ENCODE measurements at regions not wholly inside any gene's neighbourhood (a gene's known extent, or its start where the extent isn't known, plus 50 kb on each side); places are given as distances from the start of the nearest gene placed in this dataset.

DNA sequence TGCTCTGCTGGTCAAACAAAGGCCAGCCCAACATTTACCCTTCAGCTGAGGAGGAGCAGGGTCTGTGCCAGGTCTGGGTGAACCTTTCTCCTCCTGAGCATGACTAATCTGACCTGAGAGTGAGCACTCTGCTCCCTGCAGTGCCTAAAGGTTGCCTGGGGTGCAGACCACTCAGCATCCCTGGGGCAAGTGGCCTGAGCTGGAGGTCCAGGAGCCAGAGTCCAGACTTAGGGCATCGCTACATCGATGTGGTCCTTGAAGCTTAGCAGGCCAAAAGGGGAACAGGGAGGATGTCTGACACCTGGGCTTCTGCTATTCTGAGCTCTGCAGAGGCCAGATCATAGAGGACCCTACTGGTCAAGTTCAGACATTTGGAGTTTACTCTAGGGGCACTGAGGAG, 119.1 kb downstream of the FAM43A start:
- TF ChIP-seq CEBPB (IDR thresholded peaks at IDR 0.05) (no peak), CREB1 (IDR thresholded peaks at IDR 0.05; ENCODE audit: low read depth) (no peak), TCF12 (IDR thresholded peaks at IDR 0.05; ENCODE audit: low read depth) (no peak), EGR1 (IDR thresholded peaks at IDR 0.05) (no peak), RAD21 (IDR thresholded peaks at IDR 0.05; ENCODE audit: low read depth) (no peak), NFIC (IDR thresholded peaks at IDR 0.05) (no peak), ZBTB7A (IDR thresholded peaks at IDR 0.05; ENCODE audit: low read depth) (no peak), EP300 (IDR thresholded peaks at IDR 0.05; ENCODE audit: borderline replicate concordance) (no peak), TAF1 (IDR thresholded peaks at IDR 0.05; ENCODE audit: low read depth) (no peak), YY1 (IDR thresholded peaks at IDR 0.05; ENCODE audit: low read depth) (no peak), FOXM1 (IDR thresholded peaks at IDR 0.05; ENCODE audit: borderline replicate concordance, low read depth) (no peak), TEAD4 (IDR thresholded peaks at IDR 0.05) (no peak)
- TF ChIP-seq, protein P1, sequence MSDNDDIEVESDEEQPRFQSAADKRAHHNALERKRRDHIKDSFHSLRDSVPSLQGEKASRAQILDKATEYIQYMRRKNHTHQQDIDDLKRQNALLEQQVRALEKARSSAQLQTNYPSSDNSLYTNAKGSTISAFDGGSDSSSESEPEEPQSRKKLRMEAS (IDR thresholded peaks at IDR 0.05): no peak
- TF ChIP-seq, protein P2, sequence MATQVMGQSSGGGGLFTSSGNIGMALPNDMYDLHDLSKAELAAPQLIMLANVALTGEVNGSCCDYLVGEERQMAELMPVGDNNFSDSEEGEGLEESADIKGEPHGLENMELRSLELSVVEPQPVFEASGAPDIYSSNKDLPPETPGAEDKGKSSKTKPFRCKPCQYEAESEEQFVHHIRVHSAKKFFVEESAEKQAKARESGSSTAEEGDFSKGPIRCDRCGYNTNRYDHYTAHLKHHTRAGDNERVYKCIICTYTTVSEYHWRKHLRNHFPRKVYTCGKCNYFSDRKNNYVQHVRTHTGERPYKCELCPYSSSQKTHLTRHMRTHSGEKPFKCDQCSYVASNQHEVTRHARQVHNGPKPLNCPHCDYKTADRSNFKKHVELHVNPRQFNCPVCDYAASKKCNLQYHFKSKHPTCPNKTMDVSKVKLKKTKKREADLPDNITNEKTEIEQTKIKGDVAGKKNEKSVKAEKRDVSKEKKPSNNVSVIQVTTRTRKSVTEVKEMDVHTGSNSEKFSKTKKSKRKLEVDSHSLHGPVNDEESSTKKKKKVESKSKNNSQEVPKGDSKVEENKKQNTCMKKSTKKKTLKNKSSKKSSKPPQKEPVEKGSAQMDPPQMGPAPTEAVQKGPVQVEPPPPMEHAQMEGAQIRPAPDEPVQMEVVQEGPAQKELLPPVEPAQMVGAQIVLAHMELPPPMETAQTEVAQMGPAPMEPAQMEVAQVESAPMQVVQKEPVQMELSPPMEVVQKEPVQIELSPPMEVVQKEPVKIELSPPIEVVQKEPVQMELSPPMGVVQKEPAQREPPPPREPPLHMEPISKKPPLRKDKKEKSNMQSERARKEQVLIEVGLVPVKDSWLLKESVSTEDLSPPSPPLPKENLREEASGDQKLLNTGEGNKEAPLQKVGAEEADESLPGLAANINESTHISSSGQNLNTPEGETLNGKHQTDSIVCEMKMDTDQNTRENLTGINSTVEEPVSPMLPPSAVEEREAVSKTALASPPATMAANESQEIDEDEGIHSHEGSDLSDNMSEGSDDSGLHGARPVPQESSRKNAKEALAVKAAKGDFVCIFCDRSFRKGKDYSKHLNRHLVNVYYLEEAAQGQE (IDR thresholded peaks at IDR 0.05; ENCODE audit: low read depth): no peak
- TF ChIP-seq, protein P3, sequence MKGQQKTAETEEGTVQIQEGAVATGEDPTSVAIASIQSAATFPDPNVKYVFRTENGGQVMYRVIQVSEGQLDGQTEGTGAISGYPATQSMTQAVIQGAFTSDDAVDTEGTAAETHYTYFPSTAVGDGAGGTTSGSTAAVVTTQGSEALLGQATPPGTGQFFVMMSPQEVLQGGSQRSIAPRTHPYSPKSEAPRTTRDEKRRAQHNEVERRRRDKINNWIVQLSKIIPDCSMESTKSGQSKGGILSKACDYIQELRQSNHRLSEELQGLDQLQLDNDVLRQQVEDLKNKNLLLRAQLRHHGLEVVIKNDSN (IDR thresholded peaks at IDR 0.05): no peak

DNA sequence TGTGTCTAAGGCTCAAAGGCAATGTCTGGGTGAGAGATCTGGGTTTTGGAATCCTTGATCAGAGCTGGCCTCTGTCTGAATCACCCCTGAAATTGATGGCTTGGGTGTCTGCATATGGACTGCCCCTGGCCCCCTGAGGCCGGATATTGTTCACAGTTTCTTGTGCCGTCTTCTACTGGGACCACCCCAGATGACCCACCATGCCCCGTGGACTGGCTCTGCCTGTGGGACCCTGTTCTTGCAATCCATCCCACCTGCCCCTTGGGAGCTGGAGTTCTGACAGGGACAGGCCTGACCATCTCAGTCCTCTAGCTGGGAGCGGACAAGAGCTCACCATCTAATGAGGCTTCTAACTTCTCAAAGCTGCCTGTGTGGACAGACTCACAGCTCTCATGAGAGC, 119.9 kb downstream of the FAM43A start:
- TF ChIP-seq NFIC (IDR thresholded peaks at IDR 0.05): no peak
- no peak for TF ChIP-seq CREB1 (IDR thresholded peaks at IDR 0.05; ENCODE audit: low read depth)
- no peak for TF ChIP-seq ZBTB7A (IDR thresholded peaks at IDR 0.05; ENCODE audit: low read depth)
- TF ChIP-seq YY1 (IDR thresholded peaks at IDR 0.05; ENCODE audit: low read depth): no peak
- TF ChIP-seq, protein P3 (IDR thresholded peaks at IDR 0.05): no peak
- no peak for TF ChIP-seq RAD21 (IDR thresholded peaks at IDR 0.05; ENCODE audit: low read depth)

DNA sequence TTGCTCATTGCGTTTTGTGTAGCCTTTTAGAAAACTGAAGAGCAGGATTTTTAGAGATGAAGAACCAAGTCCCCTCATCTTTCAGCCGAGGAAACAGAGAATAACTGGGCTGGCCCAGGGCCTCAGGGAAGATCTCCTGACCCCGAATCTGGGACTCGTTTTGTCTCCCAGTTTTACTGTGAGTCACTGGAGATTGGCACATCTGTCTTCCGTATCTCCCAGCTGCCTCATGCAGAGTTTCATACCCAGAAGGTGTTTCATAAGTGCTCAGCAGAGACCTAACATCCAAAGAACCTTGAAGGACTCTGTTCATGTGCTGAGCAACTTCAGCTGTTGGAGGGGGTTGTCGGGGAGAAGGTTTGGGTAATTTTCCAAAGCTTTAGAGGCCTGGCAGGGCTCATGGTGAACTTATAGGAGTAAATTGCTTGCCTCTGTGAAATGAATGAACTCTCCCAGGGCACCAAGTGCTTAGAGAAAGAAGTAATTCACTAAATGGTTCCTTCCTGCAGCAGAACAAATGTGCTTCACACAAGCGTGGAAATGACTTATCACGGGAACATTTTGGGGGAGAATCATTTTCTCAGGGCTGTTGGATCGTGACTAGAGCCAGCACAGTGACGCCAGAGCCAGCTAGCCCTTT, 121.4 kb downstream of the FAM43A start:
- TF ChIP-seq NFIC (IDR thresholded peaks at IDR 0.05) (no peak), TCF12 (IDR thresholded peaks at IDR 0.05; ENCODE audit: low read depth) (no peak), ZBTB7A (IDR thresholded peaks at IDR 0.05; ENCODE audit: low read depth) (no peak), YY1 (IDR thresholded peaks at IDR 0.05; ENCODE audit: low read depth) (no peak), RAD21 (IDR thresholded peaks at IDR 0.05; ENCODE audit: low read depth) (no peak)
- TF ChIP-seq, protein P1 (IDR thresholded peaks at IDR 0.05): no peak
- TF ChIP-seq, protein P3 (IDR thresholded peaks at IDR 0.05): no peak
- TF ChIP-seq, protein P2 (IDR thresholded peaks at IDR 0.05; ENCODE audit: low read depth): no peak

DNA sequence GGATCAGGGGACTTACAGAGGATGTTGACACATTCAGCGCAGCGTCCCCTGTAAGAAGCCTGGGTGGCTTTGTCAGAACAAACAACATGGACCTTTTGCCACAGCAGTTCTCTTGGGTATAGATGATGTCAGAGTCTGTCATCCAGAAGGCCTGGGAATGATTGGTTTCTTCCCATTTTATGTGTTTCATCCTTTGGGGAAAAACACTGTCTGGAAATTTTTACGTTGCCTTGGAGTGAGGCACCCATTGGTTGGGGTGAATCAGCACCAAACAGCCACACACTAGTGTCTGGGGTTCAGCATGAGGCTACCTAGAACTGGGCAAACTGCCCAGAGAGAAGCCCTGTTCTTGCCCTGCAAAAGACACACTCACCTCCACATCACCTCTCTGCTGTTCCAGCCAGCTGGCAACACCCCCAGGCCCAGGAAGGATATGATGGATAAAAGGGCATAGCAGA, 123.0 kb downstream of the FAM43A start:
- TF ChIP-seq NFIC (IDR thresholded peaks at IDR 0.05) (no peak), RAD21 (IDR thresholded peaks at IDR 0.05; ENCODE audit: low read depth) (no peak)

DNA sequence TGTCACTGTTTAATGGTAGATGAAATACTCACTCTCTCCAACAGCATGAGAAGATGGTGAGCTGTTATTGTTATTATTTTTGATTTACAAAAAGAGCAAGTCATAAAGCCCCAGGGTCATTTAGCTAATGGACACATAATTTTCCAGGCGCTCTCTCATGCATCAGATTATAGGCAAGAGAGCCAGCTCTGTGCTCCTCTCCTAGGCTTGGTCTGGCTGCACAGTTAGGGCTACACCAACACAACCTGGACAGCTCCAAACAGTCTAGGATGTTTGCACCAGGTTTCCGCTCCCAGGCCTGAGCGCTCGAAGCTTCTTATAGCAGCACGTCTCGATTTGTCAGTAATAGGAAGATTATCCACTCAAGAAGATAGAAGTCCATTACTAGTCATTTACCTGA, 123.7 kb downstream of the FAM43A start:
- TF ChIP-seq EP300 (IDR thresholded peaks at IDR 0.05; ENCODE audit: borderline replicate concordance): no peak
- no peak for TF ChIP-seq ZBTB7A (IDR thresholded peaks at IDR 0.05; ENCODE audit: low read depth)
- TF ChIP-seq TAF1 (IDR thresholded peaks at IDR 0.05; ENCODE audit: low read depth): no peak
- TF ChIP-seq, protein P3 (IDR thresholded peaks at IDR 0.05): no peak
- no peak for TF ChIP-seq RAD21 (IDR thresholded peaks at IDR 0.05; ENCODE audit: low read depth)
- TF ChIP-seq TEAD4 (IDR thresholded peaks at IDR 0.05): no peak
- no peak for TF ChIP-seq NFIC (IDR thresholded peaks at IDR 0.05)
- TF ChIP-seq, protein P1 (IDR thresholded peaks at IDR 0.05): no peak
- no peak for TF ChIP-seq CREB1 (IDR thresholded peaks at IDR 0.05; ENCODE audit: low read depth)
- no peak for TF ChIP-seq TCF12 (IDR thresholded peaks at IDR 0.05; ENCODE audit: low read depth)
- no peak for TF ChIP-seq EGR1 (IDR thresholded peaks at IDR 0.05)
- no peak for TF ChIP-seq YY1 (IDR thresholded peaks at IDR 0.05; ENCODE audit: low read depth)
- TF ChIP-seq CEBPB (IDR thresholded peaks at IDR 0.05): no peak
